Breast epithelium (tissue), 4 donors: ENCODE measurements at regions not wholly inside any gene's neighbourhood (a gene's known extent, or its start where the extent isn't known, plus 50 kb on each side); places are given as distances from the start of the nearest gene placed in this dataset.

Experiments used
- DNase-seq, 2 donors: peaks; one replicate each; pipeline ENCODE4 v3.0.0-alpha.2; 2019; ENCODE audit warnings: low spot score in 2 of 2
- H3K27ac ChIP-seq, 2 donors: fragments of 200-600 bp; sonication (generic) in 1 of 2; one replicate each; pipeline ENCODE4 v1.5.1; 2016 to 2019; ENCODE audit warnings: mild to moderate bottlenecking in 1 of 2
- H3K27me3 ChIP-seq, 2 donors: fragments of 200-600 bp; sonication (generic) in 1 of 2; one replicate each; pipeline versions ENCODE4 v1.5.1 to v1.6.0; 2017 to 2019; ENCODE audit warnings: control low read depth in 1 of 2, mild to moderate bottlenecking in 1 of 2
- H3K36me3 ChIP-seq: fragments of 200-600 bp; one replicate; pipeline ENCODE4 v1.5.1; 2019
- H3K4me1 ChIP-seq, 2 donors: fragments of 200-600 bp; sonication (generic); one replicate each; pipeline ENCODE4 v1.5.1; 2016 to 2019; ENCODE audit warnings: control low read depth in 1 of 2
- H3K4me3 ChIP-seq, 3 donors: fragments of 200-600 bp; sonication (generic); 1 replicate in 2 of 3; 2 replicates in 1 of 3; pipeline ENCODE4 v1.5.1; 2016 to 2019; ENCODE audit warnings: mild to moderate bottlenecking in 3 of 3, moderate library complexity in 2 of 3
- H3K9me3 ChIP-seq, 2 donors: fragments of 200-600 bp; sonication (generic) in 1 of 2; one replicate each; pipeline ENCODE4 v1.5.1; 2016 to 2019; ENCODE audit warnings: control low read depth in 1 of 2
- POLR2A ChIP-seq: fragments of 450-650 bp; IDR thresholded peaks from one replicate; pipeline ENCODE4 v1.6.1; 2016; ENCODE audit warnings: antibody characterized with exemption, mild to moderate bottlenecking, moderate library complexity
- POLR2AphosphoS5 ChIP-seq, 3 donors: sonication (generic); formaldehyde crosslinking; IDR thresholded peaks; one replicate each; pipeline ENCODE4 v1.6.1; 2017; ENCODE audit warnings: antibody characterized with exemption in 3 of 3
- intact Hi-C: fragments of 100-400 bp; cut with DNase I; formaldehyde crosslinking; loops from one replicate; pipeline ENCODE4 v1.15.1; 2023; ENCODE audit warnings: low total_unique reads
- TF ChIP-seq, protein P1 (sequence below), 3 donors: fragments of 450-650 bp; IDR thresholded peaks; one replicate each; pipeline ENCODE4 v1.5.1; 2016 to 2017; ENCODE audit warnings: antibody characterized with exemption in 3 of 3, mild to moderate bottlenecking in 3 of 3, moderate library complexity in 3 of 3

DNA sequence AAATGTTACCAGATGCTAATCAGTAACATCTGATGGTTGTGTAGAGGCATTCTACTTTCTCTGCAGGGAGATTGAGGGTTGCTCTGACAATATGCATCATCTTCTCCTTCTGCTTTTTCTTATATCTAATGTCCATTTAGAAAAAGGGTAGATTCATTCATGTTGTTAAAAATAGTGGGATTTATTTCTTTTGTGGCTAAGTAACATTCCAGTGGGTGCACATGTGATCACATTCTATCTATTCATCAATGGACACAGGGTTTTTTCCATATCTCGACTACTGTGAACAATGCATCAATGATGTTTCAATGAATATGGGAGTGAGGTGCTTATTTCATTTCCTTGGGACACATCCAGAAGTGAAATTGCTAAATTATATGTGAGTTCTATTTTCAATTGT is 103.9 kb downstream of the CRPPA start:
- H3K4me1 ChIP-seq = no peaks in the 10 kb centered on the region
- intact Hi-C loops = no loop called here
- no peak overlapping the region for H3K27ac ChIP-seq
- H3K4me3 ChIP-seq = no peak overlapping the region
- no peak for TF ChIP-seq POLR2A
- TF ChIP-seq, protein P1, sequence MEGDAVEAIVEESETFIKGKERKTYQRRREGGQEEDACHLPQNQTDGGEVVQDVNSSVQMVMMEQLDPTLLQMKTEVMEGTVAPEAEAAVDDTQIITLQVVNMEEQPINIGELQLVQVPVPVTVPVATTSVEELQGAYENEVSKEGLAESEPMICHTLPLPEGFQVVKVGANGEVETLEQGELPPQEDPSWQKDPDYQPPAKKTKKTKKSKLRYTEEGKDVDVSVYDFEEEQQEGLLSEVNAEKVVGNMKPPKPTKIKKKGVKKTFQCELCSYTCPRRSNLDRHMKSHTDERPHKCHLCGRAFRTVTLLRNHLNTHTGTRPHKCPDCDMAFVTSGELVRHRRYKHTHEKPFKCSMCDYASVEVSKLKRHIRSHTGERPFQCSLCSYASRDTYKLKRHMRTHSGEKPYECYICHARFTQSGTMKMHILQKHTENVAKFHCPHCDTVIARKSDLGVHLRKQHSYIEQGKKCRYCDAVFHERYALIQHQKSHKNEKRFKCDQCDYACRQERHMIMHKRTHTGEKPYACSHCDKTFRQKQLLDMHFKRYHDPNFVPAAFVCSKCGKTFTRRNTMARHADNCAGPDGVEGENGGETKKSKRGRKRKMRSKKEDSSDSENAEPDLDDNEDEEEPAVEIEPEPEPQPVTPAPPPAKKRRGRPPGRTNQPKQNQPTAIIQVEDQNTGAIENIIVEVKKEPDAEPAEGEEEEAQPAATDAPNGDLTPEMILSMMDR (IDR thresholded peaks at IDR 0.05) = no peak
- no peak for TF ChIP-seq POLR2AphosphoS5 (IDR thresholded peaks at IDR 0.05)
- no peaks in the 10 kb centered on the region for H3K27me3 ChIP-seq
- no peak for DNase-seq
- H3K36me3 ChIP-seq = no peaks in the 10 kb centered on the region
- no peaks in the 10 kb centered on the region for H3K9me3 ChIP-seq

DNA sequence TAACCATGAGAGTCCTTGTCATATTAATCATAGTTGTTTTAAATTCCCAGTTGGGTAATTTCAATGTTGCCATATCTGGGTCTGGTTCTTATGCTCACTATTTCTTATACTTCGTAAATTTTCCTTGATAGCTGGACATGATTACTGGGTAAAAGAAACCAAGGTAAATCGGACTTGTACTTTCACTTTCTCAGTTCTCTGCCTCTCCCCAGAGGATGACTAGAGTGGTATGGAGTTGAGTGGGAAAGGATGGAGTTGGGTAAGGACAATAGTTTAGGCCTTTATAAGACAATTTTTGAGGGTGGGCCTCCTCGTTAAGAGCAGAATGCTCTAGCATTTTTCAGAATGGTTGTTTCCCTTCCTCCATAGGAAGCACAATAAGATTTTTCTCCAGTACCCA is 106.1 kb downstream of the CRPPA start:
- no peak for DNase-seq
- Histone ChIP-seq H3K27me3 (no peaks in the 10 kb centered on the region), H3K4me3 (no peak overlapping the region), H3K9me3 (no peaks in the 10 kb centered on the region), H3K36me3 (no peaks in the 10 kb centered on the region), H3K27ac (no peak overlapping the region), H3K4me1 (no peaks in the 10 kb centered on the region)
- intact Hi-C loops = no loop called here
- TF ChIP-seq POLR2AphosphoS5 (IDR thresholded peaks at IDR 0.05) (no peak), POLR2A (no peak)
- TF ChIP-seq, protein P1 (IDR thresholded peaks at IDR 0.05) = no peak

DNA sequence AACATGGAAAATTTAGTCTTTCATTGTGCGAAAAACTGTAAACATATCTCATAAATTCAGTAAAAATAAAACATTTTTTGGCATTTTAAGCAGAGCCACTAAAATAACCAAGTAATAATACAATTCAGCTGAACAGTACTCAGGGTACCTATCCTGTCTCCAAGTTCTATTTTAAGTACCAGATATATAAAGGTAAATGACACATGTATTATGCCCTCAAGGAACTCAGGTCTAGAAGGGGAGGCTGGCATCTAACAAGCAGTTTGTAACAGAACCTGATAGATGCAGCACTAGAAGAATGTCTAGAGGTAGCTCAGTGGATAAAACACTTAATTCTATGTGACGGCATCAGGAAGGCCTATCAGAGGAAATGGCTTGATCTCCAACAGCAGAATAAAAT is 112.2 kb downstream of the CRPPA start:
- no peaks in the 10 kb centered on the region for H3K27me3 ChIP-seq
- no peak overlapping the region for H3K4me3 ChIP-seq
- no peak for TF ChIP-seq POLR2A
- TF ChIP-seq, protein P1 (IDR thresholded peaks at IDR 0.05) = no peak
- no peak for TF ChIP-seq POLR2AphosphoS5 (IDR thresholded peaks at IDR 0.05)

DNA sequence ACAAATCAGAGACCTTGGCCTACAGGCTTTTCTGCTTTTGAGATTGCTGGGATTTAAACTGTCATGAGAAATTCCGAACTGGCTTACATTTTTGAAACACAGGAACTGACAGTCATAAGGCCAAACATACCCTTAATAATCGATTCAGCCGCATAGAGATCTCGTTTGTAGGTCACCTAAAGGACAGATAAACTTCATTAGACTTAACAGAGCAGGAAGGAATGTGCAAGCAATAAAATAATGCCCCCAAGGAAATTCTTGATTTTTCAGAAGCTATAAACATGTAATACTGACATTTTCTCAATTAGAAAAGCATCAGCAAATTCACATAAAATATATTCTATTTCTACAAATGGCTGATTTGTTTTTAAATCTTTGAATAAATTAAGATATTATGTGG is 120.0 kb downstream of the CRPPA start:
- no peaks in the 10 kb centered on the region for H3K36me3 ChIP-seq
- H3K9me3 ChIP-seq = no peaks in the 10 kb centered on the region
- DNase-seq = no peak
- no peaks in the 10 kb centered on the region for H3K27me3 ChIP-seq
- H3K4me3 ChIP-seq = no peak overlapping the region
- intact Hi-C loops = no loop called here
- no peak for TF ChIP-seq POLR2AphosphoS5 (IDR thresholded peaks at IDR 0.05)
- no peak for TF ChIP-seq POLR2A
- TF ChIP-seq, protein P1 (IDR thresholded peaks at IDR 0.05) = no peak
- no peak overlapping the region for H3K27ac ChIP-seq
- H3K4me1 ChIP-seq = no peaks in the 10 kb centered on the region

More for the DNA sequence above, 112.2 kb downstream of the CRPPA start:
- no peaks in the 10 kb centered on the region for H3K4me1 ChIP-seq
- DNase-seq = no peak
- no peak overlapping the region for H3K27ac ChIP-seq
- H3K9me3 ChIP-seq = no peaks in the 10 kb centered on the region
- no peaks in the 10 kb centered on the region for H3K36me3 ChIP-seq
- intact Hi-C loops = no loop called here

DNA sequence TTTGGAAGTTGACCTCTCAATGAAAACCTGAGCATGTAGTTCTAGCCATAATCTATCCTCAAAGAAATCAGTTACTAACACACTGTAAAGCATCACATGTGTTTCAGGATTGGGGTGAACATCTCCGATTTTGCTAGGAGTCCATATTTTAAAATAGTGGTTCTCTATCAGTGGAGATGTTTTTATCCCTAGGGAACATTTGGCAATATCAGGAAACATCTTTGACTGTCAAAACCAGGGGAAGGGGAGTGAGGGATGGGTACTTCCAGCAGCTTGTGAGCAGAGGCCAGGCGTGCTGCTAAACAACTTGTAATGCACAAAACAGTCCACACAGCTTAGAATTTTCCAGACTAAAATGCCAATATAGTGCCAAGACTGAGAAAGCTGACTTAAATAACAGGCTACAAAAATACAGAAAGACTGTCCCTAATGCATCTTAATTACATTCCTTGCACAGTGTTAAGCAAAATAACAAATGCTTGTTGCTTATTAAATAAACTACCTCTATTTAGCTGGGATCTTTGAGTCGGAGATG is 120.9 kb downstream of the CRPPA start:
- intact Hi-C loops = no loop called here
- no peak for DNase-seq

More for the DNA sequence above, 120.9 kb downstream of the CRPPA start:
- Histone ChIP-seq H3K27ac (no peak overlapping the region), H3K27me3 (no peaks in the 10 kb centered on the region), H3K4me1 (no peaks in the 10 kb centered on the region), H3K9me3 (no peaks in the 10 kb centered on the region), H3K36me3 (no peaks in the 10 kb centered on the region), H3K4me3 (no peak overlapping the region)
- TF ChIP-seq POLR2A = no peak
- TF ChIP-seq, protein P1 (IDR thresholded peaks at IDR 0.05) = no peak
